HK-2 (cell line): ENCODE measurements at regions not wholly inside any gene's neighbourhood (a gene's known extent, or its start where the extent isn't known, plus 50 kb on each side); places are given as distances from the start of the nearest gene placed in this dataset.

ENCODE experiments used
- DNase-seq: peaks from one replicate; pipeline ENCODE4 v3.0.0-alpha.2; 2018; ENCODE audit not compliant: unreplicated experiment

DNA sequence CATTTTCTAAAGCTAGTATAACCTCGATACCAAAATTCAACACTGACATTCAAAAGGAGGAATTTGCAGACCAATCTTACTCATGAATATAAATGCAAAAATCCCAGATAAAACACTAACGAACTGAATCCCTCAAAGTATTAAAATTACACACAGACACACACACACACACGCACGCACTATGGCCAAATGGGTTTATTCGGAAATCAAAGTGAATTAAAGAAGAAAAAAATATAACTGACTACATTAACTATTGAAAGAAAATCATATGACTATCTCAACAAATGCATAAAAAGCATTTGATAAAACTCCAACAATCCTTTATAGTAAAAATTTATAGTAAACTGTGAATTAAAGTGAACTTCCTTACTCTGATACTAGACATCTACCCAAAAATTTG is 97.9 kb upstream of the HNRNPA3 start:
- no peak for DNase-seq

DNA sequence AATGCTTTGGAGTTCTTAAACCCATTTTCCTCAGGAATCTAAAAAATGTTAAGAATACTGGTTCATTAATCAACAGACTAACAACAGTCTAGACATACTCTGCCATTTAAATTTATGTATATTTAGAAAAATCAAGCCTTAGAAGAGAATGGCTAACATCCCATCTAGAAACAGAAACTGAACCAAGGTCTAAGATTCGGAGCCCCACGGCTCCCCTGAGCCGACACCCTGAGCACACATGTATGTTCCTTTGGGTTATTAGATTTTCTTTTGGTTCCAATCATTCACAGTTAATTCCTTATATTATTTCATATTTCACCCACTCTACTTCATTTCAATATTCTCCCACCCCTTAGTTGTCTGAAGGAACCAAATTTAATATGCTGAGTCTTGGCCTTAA is 94.8 kb upstream of the HNRNPA3 start:
- DNase-seq = no peak

DNA sequence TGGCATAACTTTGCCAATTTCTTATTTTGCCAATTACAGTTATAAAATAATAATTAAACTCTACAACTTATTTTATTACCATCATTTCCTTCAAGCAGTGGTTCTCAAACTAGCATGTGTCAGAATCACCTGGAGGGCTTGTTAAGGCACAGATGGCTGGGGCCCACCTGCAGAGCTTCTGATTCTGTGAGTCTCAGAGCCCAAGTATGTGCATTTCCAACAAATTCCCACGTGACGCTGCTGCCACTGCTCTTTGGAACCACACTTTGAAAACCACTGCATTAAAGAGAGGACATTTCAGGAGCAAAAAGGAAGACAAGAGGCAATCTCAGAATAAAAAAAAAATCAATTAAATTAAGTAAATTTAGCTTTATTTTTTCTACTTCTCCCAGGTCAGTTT is 94.0 kb upstream of the HNRNPA3 start:
- no peak for DNase-seq

DNA sequence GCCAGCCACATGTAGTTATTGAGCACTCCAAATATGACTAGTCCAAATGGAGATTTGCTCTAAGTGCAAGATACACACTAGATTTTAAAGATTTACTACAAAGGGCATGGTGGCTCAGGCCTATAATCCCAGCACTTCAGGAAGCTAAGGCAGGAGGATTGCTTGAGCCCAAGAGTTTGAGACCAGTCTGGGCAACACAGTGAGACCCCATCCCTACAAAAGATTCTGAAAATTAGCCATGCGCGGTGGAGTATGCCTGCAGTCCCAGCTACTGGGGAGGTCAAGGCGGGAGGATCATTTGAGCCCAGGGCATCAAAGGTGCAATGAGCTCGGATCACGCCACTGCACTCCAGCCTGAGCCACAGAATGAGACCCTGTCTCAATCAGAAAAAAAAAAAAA is 93.5 kb upstream of the HNRNPA3 start:
- DNase-seq = no peak

DNA sequence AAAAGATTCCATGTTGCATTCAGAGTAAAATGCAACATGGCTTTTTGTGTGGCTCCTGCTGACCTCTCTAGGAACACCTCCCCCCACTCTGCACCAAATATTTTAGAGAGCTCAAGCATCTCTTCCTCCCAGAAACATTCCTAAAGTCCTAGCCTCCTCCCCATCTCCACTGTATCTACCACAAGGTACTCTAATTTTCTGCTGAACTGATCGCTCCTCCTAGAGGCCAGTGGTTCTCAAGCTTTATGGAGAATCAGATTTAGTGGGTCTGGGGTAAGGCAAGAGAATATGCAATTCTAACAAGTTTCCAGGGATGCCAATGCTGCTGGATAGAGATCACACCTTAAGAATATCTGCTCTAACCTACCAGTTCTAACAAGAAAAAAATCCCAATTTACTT is 89.5 kb upstream of the HNRNPA3 start:
- DNase-seq = no peak

DNA sequence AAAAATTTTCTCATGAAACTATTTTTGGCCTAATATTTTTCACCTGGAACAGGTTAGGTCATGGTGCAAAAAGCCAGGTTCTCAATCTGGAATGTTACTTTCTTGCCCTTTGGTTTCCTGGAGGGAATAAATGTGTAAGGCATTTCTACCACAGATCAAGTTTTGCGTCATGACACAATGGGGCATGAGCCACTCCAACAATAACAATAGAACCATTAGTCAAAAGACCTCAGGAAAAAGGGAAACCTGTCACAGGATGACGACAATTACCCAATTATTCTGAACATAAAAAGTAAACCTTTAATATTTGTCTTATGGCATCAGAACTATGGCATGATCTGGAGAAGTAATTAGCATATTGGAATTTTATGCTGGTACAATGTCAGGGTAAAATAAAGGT is 88.2 kb upstream of the HNRNPA3 start:
- DNase-seq = no peak

DNA sequence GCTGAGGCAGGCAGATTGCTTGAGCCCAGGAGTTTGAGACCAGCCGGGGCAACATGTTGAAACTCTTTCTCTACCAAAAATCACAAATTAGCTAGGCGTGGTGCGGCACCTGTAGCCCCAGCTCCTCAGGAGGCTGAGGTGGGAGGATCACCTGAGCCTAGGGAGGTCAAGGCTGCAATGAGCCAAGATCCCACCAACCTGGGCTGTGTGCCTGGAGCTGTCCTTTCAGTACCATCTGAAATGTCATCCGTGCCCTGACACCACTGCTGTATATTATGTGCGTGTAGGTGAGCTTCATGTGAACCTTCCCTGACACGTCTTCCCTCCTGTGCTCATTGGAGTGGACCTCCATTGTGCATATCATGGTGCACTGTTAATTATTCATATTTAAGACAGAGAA is 84.8 kb upstream of the HNRNPA3 start:
- DNase-seq = no peak

DNA sequence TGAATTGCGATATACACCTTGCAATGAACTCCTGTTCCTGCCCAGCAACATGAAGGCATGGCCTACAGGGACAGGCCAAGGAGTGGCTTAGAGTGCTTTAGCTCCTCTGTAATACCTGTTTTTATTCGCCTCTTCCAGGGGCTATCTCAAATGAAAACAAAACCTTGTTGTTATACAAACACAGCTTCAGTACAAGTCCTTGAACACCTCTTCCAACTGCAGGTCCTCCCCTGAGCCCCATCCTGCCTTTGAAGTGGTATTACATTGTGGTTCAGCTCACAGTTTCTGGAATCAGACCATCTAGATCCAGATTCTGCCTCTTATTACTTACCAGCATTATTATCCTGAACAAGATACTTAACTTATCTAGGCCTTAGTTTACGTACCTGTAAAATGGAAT is 83.0 kb upstream of the HNRNPA3 start:
- no peak for DNase-seq

DNA sequence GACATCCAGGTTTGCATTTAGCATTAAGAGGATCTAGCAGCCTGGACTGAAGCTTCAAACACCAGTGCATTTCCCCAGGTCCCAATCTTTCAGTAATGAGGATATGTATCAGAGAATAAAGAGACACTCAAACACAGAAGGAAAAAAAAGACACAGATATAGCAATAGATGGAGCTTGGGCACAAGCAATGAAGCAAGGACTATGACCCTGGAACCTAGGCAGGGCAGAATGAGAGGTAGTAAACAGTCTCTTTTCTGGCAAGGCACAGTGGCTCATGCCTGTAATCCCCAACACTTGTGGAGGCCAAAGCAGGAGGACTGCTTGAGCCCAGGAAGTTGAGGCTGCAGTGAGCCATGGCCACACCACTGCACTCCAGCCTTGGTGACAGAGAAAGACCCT is 80.7 kb upstream of the HNRNPA3 start:
- DNase-seq = no peak

DNA sequence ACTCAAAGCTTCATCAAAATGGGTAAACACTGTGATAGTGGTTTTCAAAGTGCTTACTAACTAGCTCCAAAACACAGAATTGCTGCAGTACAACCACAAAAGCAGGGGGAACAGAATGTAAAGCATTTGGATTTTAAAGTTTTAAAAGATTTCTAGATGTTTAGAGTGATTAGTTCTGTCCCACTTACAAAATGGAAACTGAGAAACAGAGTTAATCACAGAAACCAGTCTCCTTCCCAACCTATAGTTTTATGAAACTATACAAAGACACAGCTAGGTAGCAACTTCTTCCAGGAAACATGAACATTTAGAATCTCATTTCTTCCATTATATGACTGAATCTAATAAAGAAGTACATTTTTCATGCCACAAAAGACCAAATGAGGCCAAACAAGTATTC is 73.8 kb upstream of the HNRNPA3 start:
- no peak for DNase-seq

DNA sequence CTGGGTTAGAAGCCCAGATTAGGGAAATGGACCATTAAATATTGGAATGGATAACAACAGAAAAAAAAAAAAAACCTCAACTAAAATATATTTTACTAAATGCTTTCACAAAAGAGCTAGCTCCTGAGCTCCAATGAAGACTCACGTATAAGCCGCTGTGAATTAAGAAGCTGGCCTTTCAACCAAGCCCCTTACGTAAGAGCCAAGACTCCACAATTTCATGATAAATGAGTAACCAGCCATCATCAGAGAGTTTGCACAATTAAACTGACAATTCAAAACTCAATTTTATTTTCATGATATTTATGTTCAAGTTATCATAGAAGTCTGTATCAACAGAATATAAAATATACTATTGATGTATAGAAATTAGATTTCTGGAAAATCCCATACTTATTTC is 70.7 kb upstream of the HNRNPA3 start:
- no peak for DNase-seq

DNA sequence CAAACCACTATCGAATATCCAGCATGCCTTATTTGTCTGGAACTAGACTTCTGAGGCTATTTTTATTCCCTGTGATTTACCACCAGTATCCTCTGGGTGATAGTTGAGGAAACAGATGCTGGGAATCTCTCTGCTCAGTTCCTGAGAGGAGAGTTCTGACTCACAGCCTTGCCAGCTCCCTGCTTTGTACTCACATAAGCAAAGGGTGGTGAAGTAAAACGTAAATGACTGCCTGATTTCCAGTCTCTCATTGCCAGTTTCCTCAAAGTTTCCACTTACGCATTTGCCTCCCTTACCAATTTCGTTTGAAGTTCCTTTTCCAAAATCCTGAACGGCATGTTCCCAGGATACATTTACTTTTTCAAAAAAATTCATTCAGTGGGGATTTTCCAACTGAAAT is 69.2 kb upstream of the HNRNPA3 start:
- peak; percentile 39 for DNase-seq

DNA sequence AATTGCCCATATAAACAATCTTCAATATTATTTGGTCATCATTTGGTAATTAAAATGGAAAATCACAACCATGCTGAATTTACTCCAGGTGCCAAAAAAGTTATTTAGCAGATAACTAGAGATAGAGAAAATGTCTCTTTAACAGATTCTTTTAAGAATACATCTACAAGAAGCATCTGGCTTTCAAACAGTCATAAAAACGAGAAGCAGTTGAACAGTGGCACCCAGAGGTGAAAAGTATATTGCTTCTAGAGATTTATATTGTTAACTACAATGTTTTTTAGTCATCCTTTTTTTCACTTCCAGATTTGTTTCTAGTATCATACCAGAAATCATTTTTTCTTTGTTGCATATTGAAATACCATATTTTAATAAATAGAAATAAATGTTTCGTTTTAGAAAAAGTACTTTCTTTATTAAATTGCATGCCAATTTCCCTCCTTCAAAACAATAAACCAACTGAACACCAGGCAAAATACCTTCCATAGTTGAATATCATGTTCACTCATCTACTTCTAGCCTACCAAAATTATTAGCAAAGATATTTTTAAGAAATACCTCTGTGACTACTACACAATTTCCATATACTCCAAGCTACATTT is 65.4 kb upstream of the HNRNPA3 start:
- no peak for DNase-seq

DNA sequence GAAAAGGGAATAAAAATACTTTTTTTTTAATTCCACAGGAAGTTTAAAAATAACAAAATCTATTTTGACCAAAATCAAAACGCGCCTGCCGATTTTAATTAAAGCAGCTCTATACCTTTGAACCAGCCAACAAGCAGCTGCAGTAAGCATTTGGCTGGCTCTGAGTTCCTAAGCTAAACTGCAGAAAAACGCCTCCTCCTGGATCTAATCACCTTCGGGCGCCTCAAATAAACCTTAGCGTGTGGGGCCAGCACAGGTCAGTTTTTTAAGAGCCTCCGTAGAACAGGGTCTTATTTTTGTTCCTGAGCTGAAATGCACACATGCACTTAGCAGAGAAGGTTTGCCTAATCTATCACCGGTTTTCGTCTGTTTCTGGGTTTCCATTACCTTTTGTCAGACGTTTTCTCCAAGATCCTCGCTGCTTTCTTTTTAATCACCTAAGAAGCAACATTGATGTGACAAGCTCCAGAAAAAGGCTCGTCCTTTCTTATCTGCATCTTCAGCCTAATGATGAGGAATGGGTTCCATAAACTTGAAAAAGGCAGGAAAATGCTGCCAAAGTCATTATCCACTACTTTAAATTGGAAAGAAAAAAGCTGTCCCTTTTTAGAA is 64.7 kb upstream of the HNRNPA3 start:
- no peak for DNase-seq

DNA sequence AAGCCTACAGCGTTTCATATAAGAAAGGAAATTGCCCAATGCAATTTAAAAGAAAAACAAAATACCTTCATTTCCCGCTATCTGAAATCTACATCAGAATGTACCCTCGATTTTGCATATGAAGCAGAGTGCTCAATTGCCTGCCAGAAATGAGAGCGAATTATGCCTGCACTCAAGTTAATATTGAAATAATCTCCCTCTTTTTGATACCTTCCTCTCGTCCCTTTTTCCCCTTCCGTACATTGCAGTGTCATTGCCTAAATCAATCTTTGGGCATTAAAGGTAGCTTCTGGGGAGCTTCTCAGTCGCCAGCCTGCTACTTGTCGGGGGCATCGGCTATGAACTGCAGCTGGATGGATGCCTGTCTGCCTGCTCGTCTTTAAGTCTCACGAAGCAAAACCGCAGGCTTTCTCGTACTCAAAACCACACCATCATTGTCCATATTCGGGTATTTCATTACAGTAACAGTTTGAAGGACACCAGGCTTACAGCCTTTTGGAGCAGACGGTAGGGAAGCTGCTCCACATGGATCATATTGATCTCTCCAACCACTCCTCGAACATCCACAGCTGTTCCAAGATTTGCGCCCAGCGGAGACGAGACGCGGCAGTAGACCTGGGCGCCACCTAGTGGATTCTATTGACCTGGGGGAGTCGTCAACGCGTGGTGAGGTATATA is 64.0 kb upstream of the HNRNPA3 start:
- DNase-seq = peak; percentile 74

DNA sequence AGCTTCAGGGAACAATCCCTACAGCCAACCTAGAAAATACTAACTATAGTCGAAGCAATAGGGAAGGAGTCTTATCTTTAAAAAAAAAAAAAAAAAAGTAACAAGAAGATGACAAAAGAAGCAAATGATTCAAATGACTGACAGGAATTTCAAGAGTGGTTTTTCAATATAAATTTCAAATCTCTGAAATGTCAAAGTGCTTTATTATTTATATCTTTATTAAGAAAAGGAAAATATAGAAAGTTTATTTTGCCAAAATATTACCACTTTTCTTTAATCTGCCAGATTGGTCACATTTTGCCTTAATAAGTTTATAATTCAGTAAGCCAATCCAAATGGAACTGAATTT is 63.5 kb upstream of the HNRNPA3 start:
- DNase-seq = no peak

DNA sequence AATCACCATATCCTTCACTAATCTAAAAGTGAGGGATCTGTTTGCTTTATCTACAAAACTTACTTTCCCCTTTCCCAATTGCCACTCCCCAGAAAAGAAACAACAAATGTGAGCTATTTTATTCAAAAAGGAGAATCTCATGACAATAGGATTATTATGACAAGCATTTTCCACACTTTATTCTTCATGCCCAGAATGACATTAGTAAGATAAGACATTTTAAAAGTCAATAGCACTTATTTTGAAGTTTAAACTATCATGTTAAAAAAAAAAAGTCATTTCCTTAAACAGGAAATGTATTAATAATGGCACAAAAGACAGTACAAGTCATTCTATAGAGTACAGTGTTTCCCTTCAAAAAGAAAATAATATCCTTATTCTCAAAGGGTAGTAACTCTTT is 58.8 kb upstream of the HNRNPA3 start:
- no peak for DNase-seq

DNA sequence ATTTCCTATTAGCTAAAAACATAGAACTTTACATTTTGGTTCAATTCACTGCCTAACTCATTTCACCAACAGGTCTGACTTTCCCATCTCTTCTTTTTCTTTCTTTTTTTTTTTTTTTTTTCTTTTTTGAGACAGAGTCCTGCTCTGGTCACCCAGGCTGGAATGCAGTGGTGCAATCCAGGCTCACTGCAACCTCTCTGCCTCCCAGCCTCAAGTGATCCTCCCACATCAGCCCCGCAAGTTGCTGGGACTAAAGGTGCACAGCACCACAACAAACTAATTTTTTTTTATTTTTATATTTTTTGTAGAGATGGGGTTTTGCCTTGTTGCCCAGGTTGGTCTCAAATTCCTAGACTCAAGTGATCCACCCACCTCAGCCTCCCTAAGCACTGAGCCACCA is 57.8 kb upstream of the HNRNPA3 start:
- DNase-seq = no peak

DNA sequence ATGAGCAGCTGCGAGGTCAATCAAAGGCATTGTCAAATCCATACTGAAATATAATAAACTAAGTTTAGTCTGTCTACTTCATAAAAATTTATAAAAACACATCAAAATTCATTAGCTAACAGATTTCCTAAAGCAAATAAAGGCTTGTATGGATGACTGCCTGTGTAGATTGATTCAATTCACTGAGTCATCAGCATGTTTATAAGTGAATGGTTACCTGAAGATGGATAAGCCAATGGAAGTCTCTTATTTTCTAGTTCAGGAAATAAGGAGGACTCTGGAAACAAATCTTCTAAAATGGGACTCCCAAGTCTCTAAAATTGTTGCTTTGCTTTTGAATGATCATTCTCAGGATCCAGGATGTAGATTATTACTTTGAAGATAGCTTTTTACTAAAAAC is 57.0 kb upstream of the HNRNPA3 start:
- DNase-seq = no peak

DNA sequence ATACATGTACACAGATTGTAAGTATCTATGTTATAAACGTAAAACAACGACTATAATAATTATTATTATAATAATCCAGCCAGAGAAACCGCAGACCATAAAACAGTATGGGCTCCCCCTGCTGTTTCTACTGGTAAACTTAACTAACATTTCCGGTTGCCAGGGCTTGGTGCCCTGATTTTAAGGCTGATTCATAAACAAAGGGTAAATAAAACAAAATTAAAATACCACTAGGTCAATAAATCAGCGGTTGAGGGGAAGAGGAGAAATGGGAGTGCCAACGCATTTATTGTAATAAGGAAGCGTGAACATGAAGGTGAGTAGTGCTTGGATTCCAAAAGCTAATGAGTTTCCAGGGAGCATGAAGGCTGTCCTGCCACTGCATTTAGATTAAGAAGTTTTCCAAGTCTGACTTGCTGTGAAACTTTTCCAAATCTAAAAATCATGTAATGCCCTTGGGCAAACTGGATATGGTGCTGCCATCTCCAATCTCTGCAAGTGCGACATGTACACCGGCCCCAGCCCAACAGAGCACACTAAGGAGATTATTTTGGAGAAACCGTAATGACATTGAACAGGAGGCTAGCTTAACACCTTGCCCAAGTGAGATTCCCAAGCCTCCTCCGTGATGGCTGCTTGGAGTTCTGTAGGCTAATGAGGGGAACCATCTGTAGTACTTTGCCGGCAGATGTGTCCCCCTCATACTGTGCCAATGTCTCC is 50.7 kb upstream of the HNRNPA3 start:
- DNase-seq = no peak
